Right lobe of liver (tissue), 4 donors: ENCODE measurements at regions not wholly inside any gene's neighbourhood (a gene's known extent, or its start where the extent isn't known, plus 50 kb on each side); places are given as distances from the start of the nearest gene placed in this dataset.

Experiments
- CTCF ChIP-seq, 4 donors: fragments of 200-600 bp in 3 of 4; fragments of 450-650 bp in 1 of 4; IDR thresholded peaks; one replicate each; pipeline versions ENCODE4 v1.5.1 to v1.8.0; 2016 to 2022; ENCODE audit warnings: antibody characterized with exemption in 4 of 4, mild to moderate bottlenecking in 2 of 4
- POLR2A ChIP-seq: fragments of 450-650 bp; IDR thresholded peaks from one replicate; pipeline ENCODE4 v1.6.1; 2017; ENCODE audit warnings: antibody characterized with exemption, mild to moderate bottlenecking
- donor health status: DM: no; HTN: no; CAD: no.
- donor health status: DM: no; HTN: no; CAD: no.
- donor health status: DM: no; HTN: yes; CAD: no.

GRCh38 chr21:28769683-28770082, 223.0 kb downstream of the LTN1 start:
- TF ChIP-seq POLR2A: no peak
- no peak for TF ChIP-seq CTCF (IDR thresholded peaks at IDR 0.05)
